ENCODE measurements at regions not wholly inside any gene's neighbourhood (a gene's known extent, or its start where the extent isn't known, plus 50 kb on each side); places are given as distances from the start of the nearest gene placed in this dataset.
"Not testable (repeated sequence)": the region's sequence is repeated elsewhere in the genome, so short reads cannot be mapped to it uniquely, and the experiment has no call there.

GRCh38 chr2:228589115-228589514, 407.6 kb upstream of the SPHKAP start:
- DNase-seq (ENCODE audit: low spot score), result no peak

DNA sequence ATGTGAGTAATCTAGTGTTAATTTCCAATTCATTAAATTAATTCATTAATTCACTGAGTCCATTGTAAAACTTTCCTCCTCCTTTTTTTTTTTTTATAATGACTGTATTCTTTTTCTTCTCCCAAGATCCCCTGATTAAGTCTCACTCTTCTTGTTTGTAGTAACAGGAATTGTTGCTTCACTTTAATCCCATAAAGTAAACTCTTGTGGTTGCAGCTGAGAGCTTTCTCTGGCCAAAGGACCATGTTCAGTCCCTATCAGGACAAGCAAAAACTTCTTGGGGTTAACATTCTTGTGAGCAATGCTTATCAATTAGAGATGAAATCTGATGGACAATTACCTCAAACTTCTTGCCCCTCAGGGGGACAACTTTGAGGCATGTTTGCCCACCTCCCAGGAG, 400.2 kb upstream of the SPHKAP start:
- no peak for DNase-seq (ENCODE audit: low spot score)

DNA sequence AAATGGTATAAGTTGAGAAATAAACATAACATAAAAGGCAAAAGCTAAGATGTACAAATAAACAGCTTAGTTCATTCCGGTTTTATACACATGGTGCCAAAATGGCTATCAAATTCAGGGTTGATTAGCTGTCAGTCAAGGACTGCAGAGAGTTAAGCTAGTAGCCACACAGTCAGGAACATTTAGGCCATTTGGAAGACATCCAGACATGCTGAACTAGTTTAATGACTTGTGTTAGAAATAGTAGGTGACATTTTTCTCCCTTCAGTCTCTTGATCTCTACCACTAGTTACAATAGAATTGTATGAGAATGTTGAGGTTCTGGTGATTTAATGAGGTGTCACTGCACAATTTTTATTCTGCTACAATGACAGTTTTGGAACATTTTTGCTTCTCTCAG, 394.4 kb upstream of the SPHKAP start:
- no peak for DNase-seq (ENCODE audit: low spot score)

DNA sequence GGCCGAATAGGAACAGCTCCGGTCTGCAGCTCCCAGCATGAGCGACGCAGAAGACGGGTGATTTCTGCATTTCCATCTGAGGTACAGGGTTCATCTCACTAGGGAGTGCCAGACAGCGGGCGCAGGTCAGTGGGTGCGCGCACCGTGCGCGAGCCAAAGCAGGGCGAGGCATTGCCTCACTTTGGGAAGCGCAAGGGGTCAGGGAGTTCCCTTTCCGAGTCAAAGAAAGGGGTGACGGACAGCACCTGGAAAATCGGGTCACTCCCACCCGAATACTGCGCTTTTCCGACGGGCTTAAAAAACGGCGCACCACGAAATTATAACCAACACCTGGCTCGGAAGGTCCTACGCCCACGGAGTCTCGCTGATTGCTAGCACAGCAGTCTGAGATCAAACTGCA, 386.8 kb upstream of the SPHKAP start:
- not testable (repeated sequence) for DNase-seq (ENCODE audit: low spot score)

GRCh38 chr2:228561816-228562215, 380.3 kb upstream of the SPHKAP start:
- no peak for DNase-seq (ENCODE audit: low spot score)

DNA sequence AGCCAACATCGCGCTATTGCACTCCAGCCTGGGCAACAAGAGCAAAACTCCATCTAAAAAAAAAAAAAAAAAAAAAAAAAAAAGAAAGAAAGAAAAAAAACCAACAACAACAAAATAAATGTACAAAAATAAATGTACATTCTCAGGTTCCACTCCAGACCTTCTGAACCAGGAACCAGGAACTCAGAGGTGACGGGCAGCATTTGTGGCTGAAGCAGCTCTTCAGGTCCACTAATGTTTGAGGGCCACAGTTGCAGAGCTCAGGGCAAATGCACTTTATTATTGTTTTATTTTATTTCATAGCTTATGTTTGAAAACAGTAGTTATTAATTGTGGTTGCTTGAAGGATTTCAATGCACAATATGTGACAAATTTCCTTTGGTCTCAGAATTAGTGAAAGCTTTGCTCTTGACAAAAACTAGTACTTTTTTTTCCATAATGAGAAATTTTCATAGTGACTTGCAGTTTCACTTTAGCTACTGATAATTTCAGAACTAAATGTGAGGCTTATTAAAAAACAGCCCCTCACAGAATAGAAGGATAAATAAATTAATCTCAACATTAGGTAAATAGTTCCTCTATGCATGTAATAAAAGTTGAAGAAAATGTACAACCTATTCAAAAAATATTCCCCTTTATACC, 378.4 kb upstream of the SPHKAP start:
- DNase-seq (ENCODE audit: low spot score), result no peak

GRCh38 chr2:228556717-228557116, 375.2 kb upstream of the SPHKAP start:
- DNase-seq (ENCODE audit: low spot score), result no peak

GRCh38 chr2:228549441-228550007, 368.0 kb upstream of the SPHKAP start:
- no peak for DNase-seq (ENCODE audit: low spot score)

- DNase-seq (ENCODE audit: low spot score), result no peak
These were observed 366.7 kb upstream of the SPHKAP start for GRCh38 chr2:228548230-228548629.

DNA sequence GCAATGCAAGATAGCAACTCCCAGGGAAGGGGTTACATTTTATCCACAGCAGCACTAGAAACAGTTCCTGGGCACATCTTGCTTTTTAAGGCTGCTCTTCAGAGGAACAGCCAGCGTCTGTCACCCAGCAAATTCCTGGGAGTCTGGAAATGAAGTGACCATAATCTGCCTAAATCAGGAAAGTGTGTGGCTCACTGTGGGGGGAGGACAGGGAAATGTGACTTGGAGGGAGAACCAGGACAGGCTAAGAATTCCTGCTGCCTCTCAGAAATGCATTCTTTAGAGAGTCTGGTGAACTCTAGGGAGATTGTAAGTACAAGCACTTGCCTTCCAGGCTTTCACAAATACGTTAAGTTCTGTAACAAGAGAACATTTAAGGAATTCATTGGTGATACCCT, 364.3 kb upstream of the SPHKAP start:
- DNase-seq (ENCODE audit: low spot score), result no peak

- DNase-seq (ENCODE audit: low spot score), result no peak
These were observed 363.7 kb upstream of the SPHKAP start for GRCh38 chr2:228545041-228545747.

DNA sequence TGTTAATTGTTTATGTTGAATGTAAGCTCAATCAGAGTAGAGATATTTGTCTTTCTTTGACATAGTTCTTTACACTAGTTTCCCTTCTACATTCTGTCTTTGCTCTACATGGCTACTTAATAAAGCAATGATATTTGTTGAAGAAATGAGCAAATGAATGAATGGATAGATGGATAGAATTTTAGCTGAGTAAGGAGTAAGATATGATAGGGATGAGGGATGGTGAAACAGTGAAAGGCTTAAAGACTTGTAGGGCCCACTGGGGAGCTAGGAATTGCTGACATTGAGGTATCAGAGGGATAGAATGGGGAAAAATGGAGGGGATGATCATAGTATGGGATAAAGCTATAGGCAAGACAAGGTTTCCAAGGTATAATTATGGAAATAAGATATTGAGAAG, 361.6 kb upstream of the SPHKAP start:
- DNase-seq (ENCODE audit: low spot score), result no peak

GRCh38 chr2:228542277-228542676, 360.8 kb upstream of the SPHKAP start:
- no peak for DNase-seq (ENCODE audit: low spot score)

DNA sequence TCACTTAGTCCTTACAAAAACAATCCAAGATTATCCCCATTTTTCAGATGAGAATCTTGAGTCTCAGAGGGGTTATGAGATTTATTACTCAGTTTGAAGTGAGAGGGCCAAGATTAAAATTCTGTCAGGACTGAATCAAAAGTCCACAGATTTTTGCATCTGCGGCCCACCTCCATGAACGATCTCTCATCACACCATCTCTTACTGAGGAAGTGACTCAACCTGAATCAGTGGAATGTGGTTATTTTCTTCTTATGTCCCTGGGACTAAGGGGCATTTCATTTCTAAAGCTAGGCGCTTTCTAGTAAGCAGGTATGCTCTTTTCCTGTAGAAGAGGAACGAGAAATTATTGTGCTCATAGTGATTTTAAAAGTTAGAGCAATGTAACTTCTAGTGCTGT, 360.3 kb upstream of the SPHKAP start:
- DNase-seq (ENCODE audit: low spot score), result no peak

- no peak for DNase-seq (ENCODE audit: low spot score)
These were observed 359.5 kb upstream of the SPHKAP start for GRCh38 chr2:228540976-228541375.

DNA sequence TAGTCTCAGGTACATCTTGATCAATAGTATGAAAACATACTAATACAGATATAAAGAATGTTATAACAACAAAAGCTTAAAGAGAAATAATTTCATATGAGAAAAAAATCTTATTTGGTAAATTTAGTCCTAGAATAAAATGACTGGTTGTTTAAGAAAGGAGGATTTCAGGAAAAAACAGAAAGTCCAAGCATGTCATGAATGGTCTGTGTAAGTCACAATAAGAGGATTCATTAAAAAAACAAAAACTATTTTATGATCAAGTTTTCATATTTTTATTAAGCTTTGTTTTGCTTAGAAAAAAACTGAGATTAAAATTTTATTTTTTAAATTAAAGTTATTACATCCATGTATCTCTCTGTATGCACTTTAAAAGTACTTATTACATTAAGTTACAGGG, 353.9 kb upstream of the SPHKAP start:
- no peak for DNase-seq (ENCODE audit: low spot score)

GRCh38 chr2:228533156-228533555, 351.7 kb upstream of the SPHKAP start:
- DNase-seq (ENCODE audit: low spot score), result no peak

- DNase-seq (ENCODE audit: low spot score), result no peak
These were observed 350.7 kb upstream of the SPHKAP start for GRCh38 chr2:228532233-228532632.

DNA sequence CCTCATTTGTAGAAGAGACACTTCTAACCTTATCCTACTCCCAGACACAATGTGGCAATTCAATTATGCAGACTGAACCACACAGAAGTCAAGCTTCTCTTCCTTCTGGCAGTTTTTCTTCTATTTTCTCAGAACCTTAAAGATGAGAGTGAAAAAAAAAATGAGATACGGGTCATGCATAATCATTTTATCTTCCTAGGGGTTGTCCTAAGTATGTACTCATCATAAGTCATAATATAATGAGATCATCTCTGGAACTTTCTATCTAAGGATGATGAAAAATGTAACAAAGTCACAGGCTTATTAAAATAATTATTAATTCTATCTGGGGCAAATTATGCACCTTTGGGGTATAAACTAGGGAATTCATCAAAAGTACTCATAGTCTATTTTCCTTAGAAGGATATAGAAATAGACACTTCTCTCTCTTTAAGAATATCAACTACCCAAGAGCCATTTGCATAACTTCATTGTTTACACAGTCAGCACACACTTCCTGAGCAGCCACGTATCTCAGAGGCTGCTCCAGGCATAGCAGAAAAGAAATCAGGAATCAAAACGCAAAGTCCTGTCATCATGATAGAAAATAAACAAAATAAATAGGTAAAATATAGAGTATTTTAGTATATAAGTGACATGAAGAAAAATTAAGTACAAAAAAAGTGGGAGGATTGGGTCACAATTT, 345.9 kb upstream of the SPHKAP start:
- DNase-seq (ENCODE audit: low spot score), result no peak

GRCh38 chr2:228526687-228527086, 345.2 kb upstream of the SPHKAP start:
- no peak for DNase-seq (ENCODE audit: low spot score)

DNA sequence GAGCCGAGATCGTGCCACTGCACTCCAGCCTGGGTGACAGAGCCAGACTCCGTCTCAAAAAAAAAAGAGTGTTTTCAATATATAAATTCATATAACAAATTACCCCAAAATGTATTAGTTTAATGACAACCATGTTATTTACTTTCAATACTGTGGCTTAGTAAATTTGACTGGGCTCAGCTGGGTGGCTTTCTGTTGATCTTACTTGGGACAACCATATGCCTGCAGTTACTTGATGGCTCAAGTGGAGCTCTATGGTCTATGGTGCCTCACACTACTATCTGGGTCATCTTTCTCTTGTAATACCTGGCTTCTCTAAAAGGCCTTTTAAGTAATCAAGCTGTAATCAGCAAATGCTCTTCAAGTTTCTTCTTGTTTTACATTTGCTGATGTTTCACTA, 341.5 kb upstream of the SPHKAP start:
- DNase-seq (ENCODE audit: low spot score), result no peak

DNA sequence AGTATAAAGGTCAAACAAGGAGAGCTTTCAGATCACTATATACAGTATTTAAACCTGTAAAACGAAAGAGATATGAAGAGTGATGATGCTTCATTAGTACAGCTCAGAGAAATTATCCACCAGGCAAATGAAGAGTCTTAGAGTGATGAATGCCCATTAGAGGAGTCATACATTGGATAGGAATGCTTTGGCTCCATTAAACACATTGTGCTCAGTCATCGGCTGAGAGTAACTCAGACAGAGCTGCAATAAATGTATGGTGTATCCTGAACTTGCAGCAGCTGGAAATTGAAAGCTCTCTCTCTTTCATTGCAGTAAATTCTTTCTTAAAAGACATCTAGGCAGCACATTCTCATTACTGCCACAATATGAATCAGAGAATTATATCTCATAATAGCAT, 340.8 kb upstream of the SPHKAP start:
- DNase-seq (ENCODE audit: low spot score), result no peak

GRCh38 chr2:228519561-228519960, 338.1 kb upstream of the SPHKAP start:
- no peak for DNase-seq (ENCODE audit: low spot score)
